Mucosa of gallbladder (tissue), 1 donor: ENCODE measurements at regions not wholly inside any gene's neighbourhood (a gene's known extent, or its start where the extent isn't known, plus 50 kb on each side); places are given as distances from the start of the nearest gene placed in this dataset.
"Not testable (repeated sequence)": the region's sequence is repeated elsewhere in the genome, so short reads cannot be mapped to it uniquely, and the experiment has no call there.

ENCODE experiments used
- DNase-seq: peaks from one replicate; pipeline ENCODE4 v3.0.0-alpha.2; 2020; ENCODE audit warnings: low spot score
- donor health status: DM: no; HTN: no; CAD: no.

DNA sequence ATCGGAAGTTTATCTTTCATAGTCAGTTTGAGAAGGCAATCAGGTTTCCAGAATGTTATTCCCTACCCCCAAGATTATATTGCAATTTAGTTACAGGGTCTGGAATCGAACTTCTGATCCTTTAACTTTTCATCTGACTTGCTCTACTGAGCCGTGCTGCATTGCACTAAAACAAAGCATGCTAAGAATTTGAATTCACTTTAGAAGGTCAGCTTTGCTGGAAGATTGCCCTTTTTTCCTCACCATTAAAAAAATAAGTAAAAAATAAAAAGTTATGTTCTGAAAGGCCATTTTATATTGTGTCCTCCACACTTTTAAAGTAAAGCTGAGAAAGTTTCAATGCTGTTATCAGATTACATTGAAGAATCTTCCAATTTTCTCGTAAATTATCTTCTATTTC is 388.8 kb upstream of the PHF14 start:
- DNase-seq: no peak

- no peak for DNase-seq
Observed at GRCh38 chr7:10588084-10588483, 385.6 kb upstream of the PHF14 start.

GRCh38 chr7:10592604-10593003 is 381.1 kb upstream of the PHF14 start:
- no peak for DNase-seq

- no peak for DNase-seq
Observed at GRCh38 chr7:10593080-10593479, 380.6 kb upstream of the PHF14 start.

DNA sequence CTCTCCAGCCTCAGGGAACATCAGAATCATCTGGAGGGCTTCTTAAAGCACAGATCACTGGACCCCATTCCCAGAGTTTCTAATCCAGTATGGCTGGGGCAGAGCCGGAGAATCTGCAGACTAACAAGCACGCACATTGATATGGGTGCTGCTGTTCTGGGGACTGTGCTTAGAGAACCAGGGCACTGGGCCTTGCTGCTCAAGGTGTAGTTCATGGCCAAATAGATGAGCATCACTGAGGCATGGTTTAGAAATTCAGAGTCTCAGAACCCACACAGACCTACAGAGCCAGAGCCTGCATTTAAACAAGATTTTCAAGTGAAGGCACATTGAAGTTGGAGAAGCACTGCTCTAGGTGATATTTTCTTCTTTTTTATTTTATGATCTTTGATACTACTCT is 376.8 kb upstream of the PHF14 start:
- DNase-seq: no peak

DNA sequence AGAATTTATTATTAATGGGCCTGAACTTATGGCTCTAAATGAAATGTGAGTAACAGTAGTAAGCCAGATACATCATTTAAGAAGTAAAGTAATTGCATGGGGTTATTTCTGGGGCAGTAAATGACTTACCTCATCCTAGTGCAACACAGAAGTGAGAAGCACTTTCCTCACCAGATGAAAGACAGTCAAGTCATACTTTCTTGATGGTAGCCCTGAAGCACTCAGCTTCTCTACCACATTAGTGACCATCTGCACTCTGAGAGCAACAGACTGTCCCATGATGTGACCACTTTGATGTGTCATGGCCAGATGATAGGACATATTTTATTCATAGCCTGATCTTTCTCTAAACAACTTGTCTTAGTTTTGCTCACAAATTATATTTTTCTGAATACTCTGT is 369.5 kb upstream of the PHF14 start:
- no peak for DNase-seq

DNA sequence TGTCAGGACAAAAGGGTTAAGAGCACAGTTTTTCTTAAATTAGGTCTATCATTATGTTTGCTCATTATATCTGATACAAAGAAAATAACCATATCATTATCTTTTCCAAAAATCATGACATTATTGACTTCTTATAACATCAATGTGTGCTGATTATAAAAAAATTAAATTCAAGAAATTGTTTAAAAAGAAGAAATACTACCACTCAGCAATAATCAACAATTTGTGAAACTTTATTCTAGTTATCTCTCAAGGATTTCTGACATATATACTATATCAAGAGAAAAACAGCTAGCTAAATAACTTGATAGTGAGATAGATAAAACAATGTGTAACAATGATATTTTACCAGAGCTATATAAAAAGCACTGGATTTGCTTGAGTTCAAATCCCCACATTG is 360.7 kb upstream of the PHF14 start:
- DNase-seq: no peak

DNA sequence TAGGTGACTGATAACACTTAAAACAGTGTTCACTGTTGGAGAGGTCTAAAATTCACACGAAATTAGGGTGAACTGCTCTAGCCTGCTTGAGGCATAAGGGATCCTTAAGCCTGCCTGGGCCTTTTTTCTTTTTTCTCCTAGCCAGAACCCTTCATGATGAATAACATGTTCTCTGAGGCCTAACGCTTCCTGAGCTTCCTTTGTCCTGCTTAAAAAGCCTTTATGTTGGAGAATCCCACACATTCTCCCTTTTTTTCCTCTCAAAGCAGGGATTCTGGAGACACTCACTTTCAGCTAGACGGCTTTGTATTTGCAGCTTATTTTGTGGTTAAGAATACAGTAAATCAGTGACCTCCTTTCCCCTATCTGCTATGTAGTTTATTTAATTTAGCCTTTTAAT is 354.7 kb upstream of the PHF14 start:
- DNase-seq: no peak

GRCh38 chr7:10632712-10633111 is 341.0 kb upstream of the PHF14 start:
- no peak for DNase-seq

GRCh38 chr7:10634239-10634638 is 339.4 kb upstream of the PHF14 start:
- DNase-seq: no peak

GRCh38 chr7:10637991-10638390 is 335.7 kb upstream of the PHF14 start:
- DNase-seq: no peak

DNA sequence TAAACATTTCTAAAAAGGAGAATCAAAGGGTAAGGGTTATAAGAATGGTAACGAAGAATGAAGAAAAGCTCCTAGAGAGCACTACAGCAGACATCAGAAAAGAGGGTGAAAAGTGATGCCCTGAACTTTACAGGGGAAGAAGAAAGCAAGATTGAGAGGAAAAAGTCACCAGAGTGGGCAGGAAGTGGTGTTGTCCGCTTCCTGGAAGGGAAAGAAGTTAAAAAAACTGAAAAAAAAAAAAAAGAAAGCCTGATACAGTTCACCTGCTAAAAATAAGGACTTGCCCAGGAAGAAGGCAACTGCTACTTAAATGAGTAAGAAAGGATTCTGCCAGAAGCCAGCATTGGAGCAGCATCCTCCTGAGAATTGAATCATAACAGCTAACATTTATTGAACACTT is 330.1 kb upstream of the PHF14 start:
- no peak for DNase-seq

- no peak for DNase-seq
Observed at GRCh38 chr7:10644849-10645248, 328.8 kb upstream of the PHF14 start.

GRCh38 chr7:10646194-10646593 is 327.5 kb upstream of the PHF14 start:
- DNase-seq: no peak

DNA sequence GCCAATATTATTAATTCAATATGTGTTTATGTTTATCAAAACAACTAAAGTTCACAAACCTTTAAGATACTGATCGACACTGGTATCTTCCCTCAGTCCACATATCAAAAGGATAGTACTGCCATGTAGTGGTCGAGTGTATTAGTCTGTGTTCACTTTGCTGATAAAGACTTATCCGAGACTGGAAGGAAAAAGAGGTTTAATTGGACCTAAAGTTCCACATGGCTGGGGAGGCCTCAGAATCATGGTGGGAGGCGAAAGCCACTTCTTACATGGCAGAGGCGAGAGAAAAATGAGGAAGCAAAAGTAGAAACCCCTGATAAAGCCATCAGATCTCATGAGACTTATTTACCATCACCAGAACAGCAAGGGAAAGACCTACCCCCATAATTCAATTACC is 325.4 kb upstream of the PHF14 start:
- no peak for DNase-seq

- not testable (repeated sequence) for DNase-seq
Observed at GRCh38 chr7:10649120-10649519, 324.6 kb upstream of the PHF14 start.

- no peak for DNase-seq
Observed at GRCh38 chr7:10655031-10655430, 318.6 kb upstream of the PHF14 start.

DNA sequence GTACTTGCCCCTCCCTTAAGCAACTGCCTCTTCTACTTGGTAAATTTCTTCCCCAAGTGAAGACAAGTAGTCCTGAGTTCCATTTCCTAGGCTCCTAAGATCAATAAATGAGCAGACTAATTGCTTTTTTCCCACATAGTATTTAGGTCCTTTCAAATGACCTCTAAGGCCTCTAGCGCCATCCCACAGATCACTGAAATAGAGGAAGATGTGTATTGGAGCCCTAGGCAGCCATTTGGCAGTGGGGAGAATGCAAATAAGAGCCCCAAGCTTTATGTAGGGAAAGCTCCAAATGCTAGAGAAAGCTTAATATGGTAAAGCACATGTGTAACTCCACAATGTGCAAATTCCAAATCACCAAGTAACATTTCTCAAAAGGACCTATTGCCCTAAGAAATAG is 316.5 kb upstream of the PHF14 start:
- no peak for DNase-seq

DNA sequence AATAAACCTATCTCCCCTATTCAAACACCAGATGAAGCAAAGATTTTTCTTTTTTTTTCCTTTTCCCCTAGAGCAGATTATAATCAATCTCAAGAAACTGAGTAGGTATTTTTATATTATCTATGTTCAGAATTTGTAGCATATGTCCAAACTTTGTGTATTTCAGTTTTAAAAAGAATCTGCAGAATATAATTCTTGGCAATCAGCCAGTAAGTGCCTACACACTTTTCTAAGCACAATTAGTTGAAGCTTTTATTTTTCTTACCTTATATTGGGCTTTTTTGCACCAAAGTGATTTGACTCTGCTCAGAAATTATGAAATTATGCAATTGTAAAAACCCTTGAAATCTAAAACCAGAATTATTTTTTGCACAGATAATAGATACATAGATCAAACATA is 315.8 kb upstream of the PHF14 start:
- no peak for DNase-seq

- DNase-seq: no peak
Observed at GRCh38 chr7:10662491-10662890, 311.2 kb upstream of the PHF14 start.

DNA sequence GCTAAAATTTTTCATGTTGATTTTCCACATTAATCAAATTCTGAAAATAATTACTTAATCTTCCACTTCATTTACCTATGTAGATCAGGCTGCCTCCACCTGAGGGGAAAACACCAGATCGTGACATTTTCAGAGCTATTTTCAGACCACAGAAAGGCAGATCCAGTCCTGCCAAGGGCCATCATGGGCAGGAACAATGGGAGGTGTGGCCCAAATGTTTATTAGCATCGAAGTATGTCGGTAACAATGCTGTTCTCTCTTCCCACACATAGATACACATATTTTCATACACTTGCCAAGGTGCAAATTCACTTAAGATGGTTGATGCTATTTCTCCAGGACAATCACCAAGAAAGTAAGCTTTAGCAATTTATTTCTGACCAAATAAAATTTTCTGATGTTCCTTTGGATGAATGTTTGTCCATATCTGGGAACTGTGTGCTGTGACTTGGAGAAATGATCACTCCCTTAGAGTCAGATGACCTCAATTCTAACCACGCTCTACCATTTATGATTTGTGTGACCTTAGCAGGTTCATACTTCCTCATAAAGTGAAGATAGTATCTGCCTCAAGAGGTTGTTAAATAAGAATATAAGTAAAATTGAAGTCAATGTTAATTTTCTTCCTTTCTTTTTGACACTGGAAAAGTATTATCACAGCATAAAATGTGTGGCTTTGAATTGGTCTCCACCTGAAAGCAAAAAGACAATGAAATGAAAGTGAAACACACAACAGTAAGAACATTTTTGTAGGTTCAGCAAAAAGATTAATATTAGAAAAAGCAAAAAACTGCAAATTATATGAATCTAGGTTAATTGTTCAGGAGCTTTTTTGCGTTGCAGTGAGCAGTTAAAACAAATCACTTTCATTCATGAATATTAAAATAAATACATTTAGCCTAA is 310.4 kb upstream of the PHF14 start:
- no peak for DNase-seq

GRCh38 chr7:10672186-10672585 is 301.5 kb upstream of the PHF14 start:
- DNase-seq: no peak

- DNase-seq: no peak
Observed at GRCh38 chr7:10677211-10677610, 296.5 kb upstream of the PHF14 start.

- DNase-seq: no peak
Observed at GRCh38 chr7:10677668-10678232, 295.9 kb upstream of the PHF14 start.
